ENCODE measurements at regions not wholly inside any gene's neighbourhood (a gene's known extent, or its start where the extent isn't known, plus 50 kb on each side); places are given as distances from the start of the nearest gene placed in this dataset.

- H3K27ac ChIP-seq, result no peak overlapping the region
- no peaks in the 10 kb centered on the region for H3K36me3 ChIP-seq
- intact Hi-C loops (cut with DNase I), result no loop called here
- WGBS, 3 donors, result 68 to 77% (median 76%) methylated on average over 5 of the region's 5 CpGs
- no peaks in the 10 kb centered on the region for H3K4me1 ChIP-seq (ENCODE audit: insufficient read depth)
- DNase-seq, result no peak
- no peaks in the 10 kb centered on the region for H3K27me3 ChIP-seq
- H3K9me3 ChIP-seq, result no peaks in the 10 kb centered on the region
- TF ChIP-seq EP300 (IDR thresholded peaks at IDR 0.05) (no peak), POLR2A (IDR thresholded peaks at IDR 0.05) (no peak), CTCF (IDR thresholded peaks at IDR 0.05) (no peak)
- H3K4me3 ChIP-seq, result no peak overlapping the region
Measured at GRCh38 chr10:70964245-70964644, 75.9 kb upstream of the PCBD1 start.

DNA sequence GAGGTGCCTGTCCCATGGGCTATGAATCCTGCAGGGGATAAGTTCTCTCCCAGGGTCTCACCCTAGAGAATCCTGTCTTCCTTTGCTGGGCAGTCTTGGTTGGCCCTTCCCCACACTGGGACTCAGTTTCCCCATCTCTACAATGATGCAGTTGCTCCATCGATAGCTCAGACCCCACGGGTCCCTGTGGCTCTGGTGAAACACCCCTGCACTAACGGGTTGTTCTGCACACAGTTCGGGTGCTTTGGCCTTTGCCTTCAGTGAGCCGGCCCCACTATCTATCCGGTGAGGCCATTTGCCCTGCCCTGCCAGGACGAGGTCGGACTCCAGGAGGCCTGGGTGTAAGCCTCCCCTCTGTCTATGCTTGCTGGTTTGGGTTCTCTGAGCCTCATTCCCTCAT lies 76.5 kb upstream of the PCBD1 start:
- Histone ChIP-seq H3K36me3 (no peaks in the 10 kb centered on the region), H3K27ac (no peak overlapping the region), H3K4me3 (no peak overlapping the region), H3K27me3 (no peaks in the 10 kb centered on the region), H3K9me3 (no peaks in the 10 kb centered on the region), H3K4me1 (ENCODE audit: insufficient read depth) (no peaks in the 10 kb centered on the region)
- WGBS, 3 donors, result 81 to 87% (median 84%) methylated on average over 8 of the region's 8 CpGs
- intact Hi-C loops (cut with DNase I), result no loop called here
- no peak for DNase-seq
- TF ChIP-seq EP300 (IDR thresholded peaks at IDR 0.05), result no peak
- TF ChIP-seq POLR2A (IDR thresholded peaks at IDR 0.05), result no peak
- no peak for TF ChIP-seq CTCF (IDR thresholded peaks at IDR 0.05)

DNA sequence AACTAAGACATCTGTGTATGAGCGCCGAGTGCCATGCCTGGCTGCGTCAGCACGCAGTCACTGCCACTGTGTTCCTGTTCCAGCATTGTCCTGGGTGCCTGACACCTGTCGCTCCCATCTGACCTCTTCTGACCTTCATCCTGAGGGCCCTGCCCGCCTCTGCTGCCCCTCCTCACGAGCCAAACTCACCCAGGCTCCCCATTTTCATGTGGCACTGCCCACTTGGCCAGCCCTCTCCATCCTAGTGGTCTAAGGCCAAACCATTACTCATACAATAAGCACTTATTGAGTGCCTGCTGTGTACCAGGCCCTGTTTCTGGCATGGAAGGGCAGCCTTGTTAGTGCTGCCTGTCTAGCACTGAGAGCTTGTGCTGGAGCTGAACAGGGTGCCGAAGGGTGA lies 77.2 kb upstream of the PCBD1 start:
- intact Hi-C loops (cut with DNase I), result no loop called here
- 91 to 93% (median 91%) methylated on average over 8 of the region's 8 CpGs for WGBS, 3 donors
- DNase-seq, result no peak
- no peak overlapping the region for H3K4me3 ChIP-seq
- no peaks in the 10 kb centered on the region for H3K9me3 ChIP-seq
- no peaks in the 10 kb centered on the region for H3K27me3 ChIP-seq
- H3K36me3 ChIP-seq, result no peaks in the 10 kb centered on the region
- H3K27ac ChIP-seq, result no peak overlapping the region
- no peaks in the 10 kb centered on the region for H3K4me1 ChIP-seq (ENCODE audit: insufficient read depth)
- TF ChIP-seq CTCF (IDR thresholded peaks at IDR 0.05) (no peak), EP300 (IDR thresholded peaks at IDR 0.05) (no peak), POLR2A (IDR thresholded peaks at IDR 0.05) (no peak)

- Histone ChIP-seq H3K36me3 (no peaks in the 10 kb centered on the region), H3K4me1 (ENCODE audit: insufficient read depth) (no peaks in the 10 kb centered on the region), H3K27me3 (no peaks in the 10 kb centered on the region), H3K27ac (no peak overlapping the region), H3K4me3 (no peak overlapping the region), H3K9me3 (no peaks in the 10 kb centered on the region)
- no peak for DNase-seq
- TF ChIP-seq CTCF (IDR thresholded peaks at IDR 0.05), result no peak
- TF ChIP-seq POLR2A (IDR thresholded peaks at IDR 0.05), result no peak
- TF ChIP-seq EP300 (IDR thresholded peaks at IDR 0.05), result no peak
- intact Hi-C loops (cut with DNase I), result no loop called here
- WGBS, 3 donors, result 69 to 77% (median 70%) methylated on average over 11 of the region's 11 CpGs
Measured at GRCh38 chr10:70966646-70967553, 78.5 kb upstream of the PCBD1 start.

All from ovary (tissue), 7 donors.